Cardiac muscle cell (in vitro differentiated cells and primary cell): ENCODE measurements at regions not wholly inside any gene's neighbourhood (a gene's known extent, or its start where the extent isn't known, plus 50 kb on each side); places are given as distances from the start of the nearest gene placed in this dataset.

Experiments
- DNase-seq, 2 donors: peaks; one replicate each; pipeline versions ENCODE4 v3.0.0 to v3.0.0-alpha.2; 2010 to 2017; ENCODE audit warnings: low read depth in 1 of 2, low spot score in 1 of 2
- H3K27ac ChIP-seq: fragments of 200-600 bp; sonication (generic); 2 replicates; pipeline ENCODE4 v1.5.1; 2016
- H3K27me3 ChIP-seq: fragments of 200-600 bp; sonication (generic); 2 replicates; pipeline ENCODE4 v1.6.0; 2016; ENCODE audit warnings: control low read depth
- H3K36me3 ChIP-seq: fragments of 200-600 bp; sonication (generic); 2 replicates; pipeline ENCODE4 v1.5.1; 2016; ENCODE audit warnings: control low read depth
- H3K4me1 ChIP-seq: fragments of 200-600 bp; sonication (generic); 2 replicates; pipeline ENCODE4 v1.8.1; 2017; ENCODE audit warnings: low read depth, mild to moderate bottlenecking, mixed run types
- H3K4me3 ChIP-seq: fragments of 200-600 bp; sonication (generic); 2 replicates; pipeline ENCODE4 v1.5.1; 2016; ENCODE audit warnings: mild to moderate bottlenecking
- H3K9me3 ChIP-seq: fragments of 200-600 bp; sonication (generic); 2 replicates; pipeline ENCODE4 v1.5.1; 2017; ENCODE audit warnings: low read depth, mild to moderate bottlenecking, control low read depth
- TF ChIP-seq, protein P1 (sequence below): IDR thresholded peaks from 2 replicates; pipeline ENCODE4 v1.5.1; 2012; ENCODE audit warnings: low read depth, mild to moderate bottlenecking, low read length

DNA sequence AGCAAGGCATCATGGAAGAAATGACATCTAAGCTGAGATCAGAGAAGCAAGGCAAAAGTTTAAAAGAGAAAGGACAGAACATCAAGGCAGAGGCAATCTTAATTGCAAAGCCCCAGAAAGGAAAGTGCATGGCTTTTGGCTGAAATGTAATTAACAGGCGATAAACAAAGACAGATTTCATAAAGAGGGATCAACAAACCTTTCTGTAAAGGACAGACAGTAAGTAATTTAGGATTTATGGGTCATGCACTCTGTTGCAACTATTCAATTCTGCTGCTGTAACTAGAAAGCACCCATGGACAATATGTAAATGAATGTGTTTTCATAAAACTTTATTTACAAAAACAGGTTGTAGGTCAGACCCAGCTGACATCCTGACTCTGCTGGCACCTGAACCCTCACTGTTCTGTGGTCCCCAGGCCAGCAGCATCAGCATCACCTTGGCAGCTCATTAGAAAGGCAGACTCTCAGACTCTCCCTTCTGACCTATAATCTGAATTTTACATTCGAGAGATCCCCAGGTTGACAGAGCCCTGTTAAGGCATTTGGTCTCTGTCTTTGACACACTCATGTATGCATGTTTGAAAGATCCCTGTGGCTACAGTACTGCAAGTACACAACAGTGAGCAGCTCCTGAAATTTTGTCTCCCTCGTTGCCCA is 362.9 kb upstream of the NFE2L3 start:
- no peaks in the 10 kb centered on the region for H3K9me3 ChIP-seq
- no peaks in the 10 kb centered on the region for H3K27me3 ChIP-seq
- no peak overlapping the region for H3K4me3 ChIP-seq
- H3K27ac ChIP-seq, result no peak overlapping the region
- TF ChIP-seq, protein P1, sequence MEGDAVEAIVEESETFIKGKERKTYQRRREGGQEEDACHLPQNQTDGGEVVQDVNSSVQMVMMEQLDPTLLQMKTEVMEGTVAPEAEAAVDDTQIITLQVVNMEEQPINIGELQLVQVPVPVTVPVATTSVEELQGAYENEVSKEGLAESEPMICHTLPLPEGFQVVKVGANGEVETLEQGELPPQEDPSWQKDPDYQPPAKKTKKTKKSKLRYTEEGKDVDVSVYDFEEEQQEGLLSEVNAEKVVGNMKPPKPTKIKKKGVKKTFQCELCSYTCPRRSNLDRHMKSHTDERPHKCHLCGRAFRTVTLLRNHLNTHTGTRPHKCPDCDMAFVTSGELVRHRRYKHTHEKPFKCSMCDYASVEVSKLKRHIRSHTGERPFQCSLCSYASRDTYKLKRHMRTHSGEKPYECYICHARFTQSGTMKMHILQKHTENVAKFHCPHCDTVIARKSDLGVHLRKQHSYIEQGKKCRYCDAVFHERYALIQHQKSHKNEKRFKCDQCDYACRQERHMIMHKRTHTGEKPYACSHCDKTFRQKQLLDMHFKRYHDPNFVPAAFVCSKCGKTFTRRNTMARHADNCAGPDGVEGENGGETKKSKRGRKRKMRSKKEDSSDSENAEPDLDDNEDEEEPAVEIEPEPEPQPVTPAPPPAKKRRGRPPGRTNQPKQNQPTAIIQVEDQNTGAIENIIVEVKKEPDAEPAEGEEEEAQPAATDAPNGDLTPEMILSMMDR, result no peak
- no peaks in the 10 kb centered on the region for H3K36me3 ChIP-seq
- DNase-seq, result no peak
- H3K4me1 ChIP-seq, result no peaks in the 10 kb centered on the region

GRCh38 chr7:25789701-25790640 is 362.0 kb upstream of the NFE2L3 start:
- H3K4me1 ChIP-seq, result no peaks in the 10 kb centered on the region
- no peaks in the 10 kb centered on the region for H3K36me3 ChIP-seq
- no peaks in the 10 kb centered on the region for H3K27me3 ChIP-seq
- TF ChIP-seq, protein P1, result no peak
- H3K27ac ChIP-seq, result no peak overlapping the region
- no peak for DNase-seq
- no peaks in the 10 kb centered on the region for H3K9me3 ChIP-seq
- no peak overlapping the region for H3K4me3 ChIP-seq

GRCh38 chr7:25790963-25791362 is 361.0 kb upstream of the NFE2L3 start:
- DNase-seq, result no peak
- Histone ChIP-seq H3K4me1 (no peaks in the 10 kb centered on the region), H3K9me3 (no peaks in the 10 kb centered on the region), H3K36me3 (no peaks in the 10 kb centered on the region), H3K27me3 (no peaks in the 10 kb centered on the region), H3K27ac (no peak overlapping the region), H3K4me3 (no peak overlapping the region)
- TF ChIP-seq, protein P1, result no peak

- Histone ChIP-seq H3K27me3 (no peaks in the 10 kb centered on the region), H3K27ac (no peak overlapping the region), H3K9me3 (no peaks in the 10 kb centered on the region), H3K36me3 (no peaks in the 10 kb centered on the region), H3K4me1 (no peaks in the 10 kb centered on the region), H3K4me3 (no peak overlapping the region)
- no peak for DNase-seq
- TF ChIP-seq, protein P1, result no peak
Observed at GRCh38 chr7:25792586-25792985, 359.4 kb upstream of the NFE2L3 start.

- H3K4me1 ChIP-seq, result no peaks in the 10 kb centered on the region
- TF ChIP-seq, protein P1, result no peak
- no peak overlapping the region for H3K27ac ChIP-seq
- H3K9me3 ChIP-seq, result no peaks in the 10 kb centered on the region
- no peaks in the 10 kb centered on the region for H3K36me3 ChIP-seq
- no peak overlapping the region for H3K4me3 ChIP-seq
- no peaks in the 10 kb centered on the region for H3K27me3 ChIP-seq
- DNase-seq, result peak in 1 of 2 donors; percentile 5
Observed at GRCh38 chr7:25795824-25796235, 356.2 kb upstream of the NFE2L3 start.
